Kidney (tissue), 13 donors: ENCODE measurements at regions not wholly inside any gene's neighbourhood (a gene's known extent, or its start where the extent isn't known, plus 50 kb on each side); places are given as distances from the start of the nearest gene placed in this dataset.

ENCODE experiments used
- DNase-seq, 5 donors: peaks; one replicate each; pipeline ENCODE4 v3.0.0-alpha.2; 2013 to 2020
- FAIRE-seq: peaks from 2 replicates; lab custom pipeline; 2012; peaks lifted over from hg19 to GRCh38; lab: Jason Lieb, UNC
- H3K27ac ChIP-seq, 2 donors: one replicate each; pipeline ENCODE4 v1.7.0; 2013; ENCODE audit warnings: low read depth in 2 of 2, low read length in 2 of 2, inconsistent platforms in 1 of 2
- H3K27me3 ChIP-seq: one replicate; pipeline ENCODE4 v1.7.1; 2013; ENCODE audit warnings: low read length, inconsistent platforms; ENCODE audit not compliant: control insufficient read depth, insufficient read depth
- H3K36me3 ChIP-seq, 3 donors: one replicate each; pipeline versions ENCODE4 v1.7.0 to v1.7.1; 2013; ENCODE audit warnings: low read length in 3 of 3, control low read depth in 1 of 3, inconsistent platforms in 1 of 3; ENCODE audit not compliant: insufficient read depth in 3 of 3, control insufficient read depth in 2 of 3
- H3K4me1 ChIP-seq, 3 donors: one replicate each; pipeline versions ENCODE4 v1.7.0 to v1.7.1; 2013; ENCODE audit warnings: low read length in 3 of 3, inconsistent platforms in 1 of 3, low read depth in 1 of 3; ENCODE audit not compliant: control insufficient read depth in 2 of 3, insufficient read depth in 2 of 3
- H3K4me3 ChIP-seq, 3 donors: one replicate each; pipeline versions ENCODE4 v1.7.0 to v1.8.1; 2013; ENCODE audit warnings: low read length in 3 of 3, control low read depth in 1 of 3, inconsistent platforms in 1 of 3
- H3K9ac ChIP-seq, 3 donors: one replicate each; pipeline versions ENCODE4 v1.7.0 to v1.7.1; 2013; ENCODE audit warnings: low read length in 3 of 3, control low read depth in 1 of 3, inconsistent platforms in 1 of 3
- H3K9me3 ChIP-seq, 3 donors: one replicate each; pipeline versions ENCODE4 v1.7.0 to v1.7.1; 2013; ENCODE audit warnings: low read length in 3 of 3, control low read depth in 1 of 3, inconsistent platforms in 1 of 3; ENCODE audit not compliant: control insufficient read depth in 2 of 3, insufficient read depth in 1 of 3
- intact Hi-C: fragments of 100-400 bp; cut with DNase I; formaldehyde crosslinking; loops from one replicate; pipeline ENCODE4 v1.11.1; 2022
- TF ChIP-seq, protein P1 (sequence below): IDR thresholded peaks from 3 replicates; pipeline ENCODE4 v1.5.1; 2012; ENCODE audit warnings: mild to moderate bottlenecking, moderate library complexity, borderline replicate concordance; ENCODE audit not compliant: insufficient read depth; ENCODE audit errors: extremely low read depth
- donor health status: control.
- donor health status: control.
- donor health status: control.
- donor health status: control.
- donor health status: control.
- donor health status: DM: yes; HTN: yes; CAD: no.
- donor health status: Normal renal cell carcinoma (clear cell type).

GRCh38 chr3:27632431-27633223 lies 89.5 kb downstream of the EOMES start:
- TF ChIP-seq, protein P1, sequence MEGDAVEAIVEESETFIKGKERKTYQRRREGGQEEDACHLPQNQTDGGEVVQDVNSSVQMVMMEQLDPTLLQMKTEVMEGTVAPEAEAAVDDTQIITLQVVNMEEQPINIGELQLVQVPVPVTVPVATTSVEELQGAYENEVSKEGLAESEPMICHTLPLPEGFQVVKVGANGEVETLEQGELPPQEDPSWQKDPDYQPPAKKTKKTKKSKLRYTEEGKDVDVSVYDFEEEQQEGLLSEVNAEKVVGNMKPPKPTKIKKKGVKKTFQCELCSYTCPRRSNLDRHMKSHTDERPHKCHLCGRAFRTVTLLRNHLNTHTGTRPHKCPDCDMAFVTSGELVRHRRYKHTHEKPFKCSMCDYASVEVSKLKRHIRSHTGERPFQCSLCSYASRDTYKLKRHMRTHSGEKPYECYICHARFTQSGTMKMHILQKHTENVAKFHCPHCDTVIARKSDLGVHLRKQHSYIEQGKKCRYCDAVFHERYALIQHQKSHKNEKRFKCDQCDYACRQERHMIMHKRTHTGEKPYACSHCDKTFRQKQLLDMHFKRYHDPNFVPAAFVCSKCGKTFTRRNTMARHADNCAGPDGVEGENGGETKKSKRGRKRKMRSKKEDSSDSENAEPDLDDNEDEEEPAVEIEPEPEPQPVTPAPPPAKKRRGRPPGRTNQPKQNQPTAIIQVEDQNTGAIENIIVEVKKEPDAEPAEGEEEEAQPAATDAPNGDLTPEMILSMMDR, result no peak
- peak overlapping the region; percentile 65 to 80 (median 76) for H3K4me3 ChIP-seq
- peaks cover 0 to 2% (median 0%) of the 10 kb centered on the region in 3 donors for H3K4me1 ChIP-seq
- DNase-seq, result peak; percentile 56 to 81 (median 64)
- peak overlapping the region in 2 of 3 donors; percentile 53 to 91 for H3K9ac ChIP-seq
- H3K9me3 ChIP-seq, result no peaks in the 10 kb centered on the region
- no peak for FAIRE-seq
- peak overlapping the region; percentile 13 to 77 for H3K27ac ChIP-seq
- no peaks in the 10 kb centered on the region for H3K36me3 ChIP-seq
- H3K27me3 ChIP-seq, result no peaks in the 10 kb centered on the region
- intact Hi-C loops, result no loop called here

- no peak for FAIRE-seq
- TF ChIP-seq, protein P1, result no peak
- Histone ChIP-seq H3K27ac (no peak overlapping the region), H3K4me3 (no peak overlapping the region), H3K36me3 (no peaks in the 10 kb centered on the region), H3K27me3 (no peaks in the 10 kb centered on the region), H3K9me3 (no peaks in the 10 kb centered on the region), H3K4me1 (peaks cover 0 to 4% (median 3%) of the 10 kb centered on the region in 3 donors), H3K9ac (no peak overlapping the region)
- no peak for DNase-seq
- intact Hi-C loops, result no loop called here
Measured at GRCh38 chr3:27630885-27631284, 91.2 kb downstream of the EOMES start.

DNA sequence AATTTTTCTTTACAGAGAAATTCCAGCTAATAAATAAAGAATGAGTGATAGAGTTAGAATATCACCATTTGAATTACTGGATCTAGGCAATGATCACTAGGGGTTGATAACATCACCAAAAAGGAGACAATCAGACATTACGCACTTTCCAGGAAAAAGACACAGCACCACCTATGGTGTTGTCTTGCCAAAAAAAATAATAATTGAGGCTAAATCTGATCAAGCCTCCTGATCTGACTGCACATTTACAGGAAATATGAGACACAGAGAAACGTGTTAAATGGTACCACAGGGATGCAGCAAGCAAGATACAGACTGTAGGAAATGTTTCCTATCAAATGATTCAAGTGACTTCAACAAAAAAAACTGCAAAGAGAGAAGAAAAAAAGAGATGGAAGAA lies 92.8 kb downstream of the EOMES start:
- Histone ChIP-seq H3K4me3 (no peak overlapping the region), H3K27ac (no peak overlapping the region), H3K9me3 (no peaks in the 10 kb centered on the region), H3K36me3 (no peaks in the 10 kb centered on the region), H3K9ac (no peak overlapping the region), H3K27me3 (no peaks in the 10 kb centered on the region), H3K4me1 (peaks cover 0 to 4% (median 3%) of the 10 kb centered on the region in 3 donors)
- intact Hi-C loops, result no loop called here
- no peak for FAIRE-seq
- TF ChIP-seq, protein P1, result no peak
- no peak for DNase-seq
